ENCODE measurements at regions not wholly inside any gene's neighbourhood (a gene's known extent, or its start where the extent isn't known, plus 50 kb on each side); places are given as distances from the start of the nearest gene placed in this dataset.
A peak's percentile ranks its signal among the peaks of the same experiment; 100 is the strongest.
"Not testable (repeated sequence)": the region's sequence is repeated elsewhere in the genome, so short reads cannot be mapped to it uniquely, and the experiment has no call there.

- peaks cover 0 to 8% (median 0%) of the 10 kb centered on the region in 4 donors for H3K4me1 ChIP-seq
- peaks cover 0 to 22% (median 0%) of the 10 kb centered on the region in 4 donors for H3K9me3 ChIP-seq
- WGBS, 5 donors, result 79 to 90% (median 86%) methylated on average over 5 of the region's 5 CpGs
- no peak for TF ChIP-seq CTCF (IDR thresholded peaks at IDR 0.05)
- TF ChIP-seq EP300 (IDR thresholded peaks at IDR 0.05), result no peak
- no peak for TF ChIP-seq POLR2AphosphoS5 (IDR thresholded peaks at IDR 0.05)
- no peak for TF ChIP-seq POLR2A (IDR thresholded peaks at IDR 0.05)
- H3K36me3 ChIP-seq, result no peaks in the 10 kb centered on the region
- no peak overlapping the region for H3K4me3 ChIP-seq
- intact Hi-C loops (cut with DNase I; ENCODE audit: low total_unique reads), result no loop called here
- no peak for DNase-seq
- H3K27me3 ChIP-seq, result peaks cover 0 to 25% (median 12%) of the 10 kb centered on the region in 3 donors
- H3K27ac ChIP-seq, result no peak overlapping the region
Measured at GRCh38 chr19:34576292-34576691, 94.7 kb downstream of the WTIP start.

GRCh38 chr19:34575206-34575605, 93.6 kb downstream of the WTIP start:
- H3K4me3 ChIP-seq, result no peak overlapping the region
- TF ChIP-seq EP300 (IDR thresholded peaks at IDR 0.05) (no peak), POLR2AphosphoS5 (IDR thresholded peaks at IDR 0.05) (no peak), CTCF (IDR thresholded peaks at IDR 0.05) (no peak), POLR2A (IDR thresholded peaks at IDR 0.05) (no peak)
- intact Hi-C loops (cut with DNase I; ENCODE audit: low total_unique reads), result no loop called here
- H3K27ac ChIP-seq, result no peak overlapping the region
- no peaks in the 10 kb centered on the region for H3K36me3 ChIP-seq
- peaks cover 0 to 25% (median 12%) of the 10 kb centered on the region in 3 donors for H3K27me3 ChIP-seq
- peaks cover 7 to 33% (median 9%) of the 10 kb centered on the region in 4 donors for H3K9me3 ChIP-seq
- DNase-seq, result no peak
- WGBS, 5 donors, result 86 to 93% (median 91%) methylated on average over 9 to 20 of the region's 20 CpGs
- H3K4me1 ChIP-seq, result peaks cover 0 to 8% (median 0%) of the 10 kb centered on the region in 4 donors

- no peak for DNase-seq
- H3K27ac ChIP-seq, result no peak overlapping the region
- TF ChIP-seq EP300 (IDR thresholded peaks at IDR 0.05) (no peak), POLR2AphosphoS5 (IDR thresholded peaks at IDR 0.05) (no peak), POLR2A (IDR thresholded peaks at IDR 0.05) (no peak), CTCF (IDR thresholded peaks at IDR 0.05) (no peak)
- H3K9me3 ChIP-seq, result peaks cover 10 to 38% (median 13%) of the 10 kb centered on the region in 4 donors
- no peak overlapping the region for H3K4me3 ChIP-seq
- intact Hi-C loops (cut with DNase I; ENCODE audit: low total_unique reads), result no loop called here
- peaks cover 0 to 25% (median 12%) of the 10 kb centered on the region in 3 donors for H3K27me3 ChIP-seq
- peaks cover 0 to 8% (median 0%) of the 10 kb centered on the region in 4 donors for H3K4me1 ChIP-seq
- 70 to 76% (median 73%) methylated on average over 3 of the region's 3 CpGs for WGBS, 5 donors
- H3K36me3 ChIP-seq, result no peaks in the 10 kb centered on the region
Measured at GRCh38 chr19:34574704-34575103, 93.1 kb downstream of the WTIP start.

GRCh38 chr19:34573226-34573864, 91.8 kb downstream of the WTIP start:
- Histone ChIP-seq H3K4me3 (no peak overlapping the region), H3K9me3 (peaks cover 10 to 51% (median 24%) of the 10 kb centered on the region in 4 donors), H3K36me3 (no peaks in the 10 kb centered on the region), H3K27me3 (peaks cover 0 to 12% (median 12%) of the 10 kb centered on the region in 3 donors), H3K4me1 (peaks cover 0 to 8% (median 0%) of the 10 kb centered on the region in 4 donors), H3K27ac (no peak overlapping the region)
- intact Hi-C loops (cut with DNase I; ENCODE audit: low total_unique reads), result no loop called here
- WGBS, 5 donors, result 34 to 63% (median 55%) methylated on average over 14 of the region's 14 CpGs
- peak in 1 of 2 donors; percentile 57 for DNase-seq
- TF ChIP-seq POLR2AphosphoS5 (IDR thresholded peaks at IDR 0.05) (no peak), EP300 (IDR thresholded peaks at IDR 0.05) (no peak), POLR2A (IDR thresholded peaks at IDR 0.05) (no peak), CTCF (IDR thresholded peaks at IDR 0.05) (no peak)

- H3K27me3 ChIP-seq; H3K4me1 ChIP-seq; H3K4me3 ChIP-seq; intact Hi-C loops (cut with DNase I; ENCODE audit: low total_unique reads); H3K36me3 ChIP-seq; H3K27ac ChIP-seq; DNase-seq: not testable (repeated sequence)
- WGBS, 5 donors, result 92 to 97% (median 93%) methylated on average over 6 of the region's 6 CpGs
- peaks cover 10 to 66% (median 32%) of the 10 kb centered on the region in 4 donors for H3K9me3 ChIP-seq
Measured at GRCh38 chr19:34570140-34570539, 88.6 kb downstream of the WTIP start.

- H3K9me3 ChIP-seq; H3K4me1 ChIP-seq; intact Hi-C loops (cut with DNase I; ENCODE audit: low total_unique reads); H3K36me3 ChIP-seq; H3K27me3 ChIP-seq; H3K4me3 ChIP-seq; DNase-seq; H3K27ac ChIP-seq: not testable (repeated sequence)
- 71 to 90% (median 83%) methylated on average over 3 of the region's 3 CpGs for WGBS, 5 donors
Measured at GRCh38 chr19:34562344-34562743, 80.8 kb downstream of the WTIP start.

Measured in stomach (tissue), 8 donors.